ENCODE measurements at regions not wholly inside any gene's neighbourhood (a gene's known extent, or its start where the extent isn't known, plus 50 kb on each side); places are given as distances from the start of the nearest gene placed in this dataset.

DNA sequence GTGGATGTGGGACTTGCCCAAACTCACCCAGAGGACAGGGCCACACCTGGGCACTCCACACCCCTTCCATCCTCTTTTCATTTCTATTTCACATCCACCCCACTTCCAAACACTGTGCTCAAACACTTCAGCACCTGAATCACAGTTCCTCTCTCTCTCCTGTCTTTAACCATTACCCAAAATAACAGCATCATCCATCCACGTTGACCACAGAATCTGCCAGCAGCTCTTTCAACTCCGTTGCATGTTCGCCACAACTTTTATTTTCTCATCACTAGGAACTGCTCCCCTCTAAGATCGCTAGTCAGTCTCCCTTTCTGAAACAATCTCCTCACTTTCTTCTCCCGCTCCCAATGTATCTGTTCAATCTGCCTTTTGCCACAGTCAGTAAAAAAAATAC lies 121.6 kb upstream of the HNRNPA3 start:
- H3K4me3 ChIP-seq (ENCODE audit: severe bottlenecking) = no peak overlapping the region
- no peaks in the 10 kb centered on the region for H3K9me3 ChIP-seq (ENCODE audit: severe bottlenecking)
- ATAC-seq (ENCODE audit: low read depth) = no peak
- DNase-seq (ENCODE audit: low spot score) = no peak
- TF ChIP-seq, protein P1, sequence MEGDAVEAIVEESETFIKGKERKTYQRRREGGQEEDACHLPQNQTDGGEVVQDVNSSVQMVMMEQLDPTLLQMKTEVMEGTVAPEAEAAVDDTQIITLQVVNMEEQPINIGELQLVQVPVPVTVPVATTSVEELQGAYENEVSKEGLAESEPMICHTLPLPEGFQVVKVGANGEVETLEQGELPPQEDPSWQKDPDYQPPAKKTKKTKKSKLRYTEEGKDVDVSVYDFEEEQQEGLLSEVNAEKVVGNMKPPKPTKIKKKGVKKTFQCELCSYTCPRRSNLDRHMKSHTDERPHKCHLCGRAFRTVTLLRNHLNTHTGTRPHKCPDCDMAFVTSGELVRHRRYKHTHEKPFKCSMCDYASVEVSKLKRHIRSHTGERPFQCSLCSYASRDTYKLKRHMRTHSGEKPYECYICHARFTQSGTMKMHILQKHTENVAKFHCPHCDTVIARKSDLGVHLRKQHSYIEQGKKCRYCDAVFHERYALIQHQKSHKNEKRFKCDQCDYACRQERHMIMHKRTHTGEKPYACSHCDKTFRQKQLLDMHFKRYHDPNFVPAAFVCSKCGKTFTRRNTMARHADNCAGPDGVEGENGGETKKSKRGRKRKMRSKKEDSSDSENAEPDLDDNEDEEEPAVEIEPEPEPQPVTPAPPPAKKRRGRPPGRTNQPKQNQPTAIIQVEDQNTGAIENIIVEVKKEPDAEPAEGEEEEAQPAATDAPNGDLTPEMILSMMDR (IDR thresholded peaks at IDR 0.05; ENCODE audit: poor library complexity, severe bottlenecking) = no peak
- no peaks in the 10 kb centered on the region for H3K27me3 ChIP-seq (ENCODE audit: insufficient read depth, poor library complexity, severe bottlenecking)
- H3K27ac ChIP-seq (ENCODE audit: poor library complexity, severe bottlenecking) = no peak overlapping the region
- no peaks in the 10 kb centered on the region for H3K4me1 ChIP-seq (ENCODE audit: insufficient read depth, poor library complexity, severe bottlenecking)
- no peaks in the 10 kb centered on the region for H3K36me3 ChIP-seq (ENCODE audit: low read depth)

GRCh38 chr2:177093371-177093770 lies 119.2 kb upstream of the HNRNPA3 start:
- no peak overlapping the region for H3K4me3 ChIP-seq (ENCODE audit: severe bottlenecking)
- H3K4me1 ChIP-seq (ENCODE audit: insufficient read depth, poor library complexity, severe bottlenecking) = no peaks in the 10 kb centered on the region
- no peaks in the 10 kb centered on the region for H3K9me3 ChIP-seq (ENCODE audit: severe bottlenecking)
- no peaks in the 10 kb centered on the region for H3K27me3 ChIP-seq (ENCODE audit: insufficient read depth, poor library complexity, severe bottlenecking)
- no peaks in the 10 kb centered on the region for H3K36me3 ChIP-seq (ENCODE audit: low read depth)
- ATAC-seq (ENCODE audit: low read depth) = no peak
- DNase-seq (ENCODE audit: low spot score) = no peak
- H3K27ac ChIP-seq (ENCODE audit: poor library complexity, severe bottlenecking) = no peak overlapping the region
- TF ChIP-seq, protein P1 (IDR thresholded peaks at IDR 0.05; ENCODE audit: poor library complexity, severe bottlenecking) = no peak

DNA sequence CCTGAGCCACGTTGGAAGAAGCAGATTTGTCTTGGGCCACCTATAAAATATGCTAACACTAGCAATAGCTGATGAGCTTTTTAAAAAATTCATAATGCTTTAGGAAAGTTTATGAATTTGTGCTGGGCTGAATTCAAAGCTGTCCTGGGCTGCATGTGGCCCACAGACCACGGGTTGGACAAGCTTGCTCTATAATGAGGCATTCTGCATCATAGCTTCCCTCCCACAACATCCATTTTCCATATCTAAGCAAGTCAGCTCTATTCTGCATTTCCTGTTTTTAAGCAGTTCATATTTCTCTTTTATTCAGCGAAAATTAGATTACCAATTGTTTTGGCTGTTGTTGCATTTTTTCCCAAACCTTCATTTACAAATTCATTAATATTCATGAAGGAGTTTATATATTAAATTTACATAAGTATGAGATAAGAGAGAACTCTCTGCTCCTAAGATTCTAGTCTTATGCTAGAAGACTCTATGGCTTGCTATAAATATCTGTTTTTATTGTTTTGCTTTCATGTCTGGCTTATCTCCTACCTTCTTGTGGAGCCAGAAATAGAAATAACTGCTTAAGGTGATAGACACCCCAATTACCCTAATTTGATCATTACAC lies 114.5 kb upstream of the HNRNPA3 start:
- Histone ChIP-seq H3K27ac (ENCODE audit: poor library complexity, severe bottlenecking) (no peak overlapping the region), H3K27me3 (ENCODE audit: insufficient read depth, poor library complexity, severe bottlenecking) (no peaks in the 10 kb centered on the region), H3K4me1 (ENCODE audit: insufficient read depth, poor library complexity, severe bottlenecking) (no peaks in the 10 kb centered on the region), H3K9me3 (ENCODE audit: severe bottlenecking) (no peaks in the 10 kb centered on the region), H3K36me3 (ENCODE audit: low read depth) (no peaks in the 10 kb centered on the region), H3K4me3 (ENCODE audit: severe bottlenecking) (no peak overlapping the region)
- ATAC-seq (ENCODE audit: low read depth) = no peak
- no peak for DNase-seq (ENCODE audit: low spot score)
- TF ChIP-seq, protein P1 (IDR thresholded peaks at IDR 0.05; ENCODE audit: poor library complexity, severe bottlenecking) = no peak

GRCh38 chr2:177101930-177102329 lies 110.7 kb upstream of the HNRNPA3 start:
- Histone ChIP-seq H3K4me3 (ENCODE audit: severe bottlenecking) (no peak overlapping the region), H3K27ac (ENCODE audit: poor library complexity, severe bottlenecking) (no peak overlapping the region), H3K36me3 (ENCODE audit: low read depth) (no peaks in the 10 kb centered on the region), H3K27me3 (ENCODE audit: insufficient read depth, poor library complexity, severe bottlenecking) (no peaks in the 10 kb centered on the region), H3K4me1 (ENCODE audit: insufficient read depth, poor library complexity, severe bottlenecking) (no peaks in the 10 kb centered on the region), H3K9me3 (ENCODE audit: severe bottlenecking) (no peaks in the 10 kb centered on the region)
- ATAC-seq (ENCODE audit: low read depth) (no peak), DNase-seq (ENCODE audit: low spot score) (no peak)
- TF ChIP-seq, protein P1 (IDR thresholded peaks at IDR 0.05; ENCODE audit: poor library complexity, severe bottlenecking) = no peak

- Histone ChIP-seq H3K4me3 (ENCODE audit: severe bottlenecking) (no peak overlapping the region), H3K4me1 (ENCODE audit: insufficient read depth, poor library complexity, severe bottlenecking) (no peaks in the 10 kb centered on the region), H3K27ac (ENCODE audit: poor library complexity, severe bottlenecking) (no peak overlapping the region), H3K27me3 (ENCODE audit: insufficient read depth, poor library complexity, severe bottlenecking) (peaks cover 3% of the 10 kb centered on the region), H3K9me3 (ENCODE audit: severe bottlenecking) (no peaks in the 10 kb centered on the region), H3K36me3 (ENCODE audit: low read depth) (no peaks in the 10 kb centered on the region)
- ATAC-seq (ENCODE audit: low read depth) = peak; percentile 63; the same call in 2 of the 3 replicates
- DNase-seq (ENCODE audit: low spot score) = no peak
- TF ChIP-seq, protein P1 (IDR thresholded peaks at IDR 0.05; ENCODE audit: poor library complexity, severe bottlenecking) = peak; percentile 23
Observed at GRCh38 chr2:177106212-177106611, 106.4 kb upstream of the HNRNPA3 start.

Measured in RWPE2 (cell line).